OCI-LY1 (cell line): ENCODE measurements at regions not wholly inside any gene's neighbourhood (a gene's known extent, or its start where the extent isn't known, plus 50 kb on each side); places are given as distances from the start of the nearest gene placed in this dataset.

ENCODE experiments used
- H2AFZ ChIP-seq: fragments of 200-600 bp; sonication (generic), shearing (Covaris generic); 2 replicates; pipeline ENCODE4 v1.6.0; 2014; ENCODE audit warnings: antibody characterized with exemption, mild to moderate bottlenecking, low read length
- H3F3A ChIP-seq: fragments of 200-600 bp; sonication (generic), shearing (Covaris generic); 2 replicates; pipeline ENCODE4 v1.6.0; 2014; ENCODE audit warnings: mild to moderate bottlenecking, antibody characterized with exemption, low read length, moderate library complexity; ENCODE audit not compliant: insufficient read depth
- H3K27ac ChIP-seq: fragments of 200-600 bp; sonication (generic); 2 replicates; pipeline ENCODE4 v1.5.1; 2014; ENCODE audit warnings: low read length, mixed run types, mild to moderate bottlenecking, low read depth; ENCODE audit not compliant: poor library complexity, severe bottlenecking
- H3K27me3 ChIP-seq: fragments of 200-600 bp; sonication (generic); 2 replicates; pipeline ENCODE4 v1.6.0; 2014; ENCODE audit warnings: antibody characterized with exemption, mild to moderate bottlenecking, low read length, moderate library complexity; ENCODE audit not compliant: insufficient read depth
- H3K36me3 ChIP-seq: fragments of 200-600 bp; sonication (generic); 2 replicates; pipeline ENCODE4 v1.6.1; 2014; ENCODE audit warnings: mild to moderate bottlenecking, antibody characterized with exemption, low read length, moderate library complexity, mixed read lengths; ENCODE audit not compliant: insufficient read depth
- H3K4me1 ChIP-seq: fragments of 200-600 bp; sonication (generic); 2 replicates; pipeline ENCODE4 v1.5.1; 2014; ENCODE audit warnings: mild to moderate bottlenecking, low read length, moderate library complexity; ENCODE audit not compliant: insufficient read depth, severe bottlenecking
- H3K4me2 ChIP-seq: fragments of 200-600 bp; sonication (generic), shearing (Covaris generic); 2 replicates; pipeline ENCODE4 v1.6.1; 2014; ENCODE audit warnings: low read length
- H3K4me3 ChIP-seq: fragments of 200-600 bp; sonication (generic); 2 replicates; pipeline ENCODE4 v1.5.1; 2014; ENCODE audit warnings: low read length, low read depth, mild to moderate bottlenecking, mixed read lengths; ENCODE audit not compliant: poor library complexity, severe bottlenecking
- H3K79me2 ChIP-seq: fragments of 200-600 bp; shearing (Covaris generic); 2 replicates; pipeline ENCODE4 v1.6.1; 2016; ENCODE audit warnings: mixed run types, low read length, mixed read lengths; ENCODE audit not compliant: insufficient read depth
- H3K9ac ChIP-seq: fragments of 200-600 bp; sonication (generic), shearing (Covaris generic); 2 replicates; pipeline ENCODE4 v1.6.1; 2014; ENCODE audit warnings: mild to moderate bottlenecking, low read length, mixed read lengths
- H3K9me2 ChIP-seq: fragments of 200-600 bp; sonication (generic), shearing (Covaris generic); 2 replicates; pipeline ENCODE4 v1.6.1; 2014; ENCODE audit warnings: low read depth, mild to moderate bottlenecking, low read length, mixed read lengths
- H3K9me3 ChIP-seq: fragments of 200-600 bp; shearing (Covaris generic); 2 replicates; pipeline ENCODE4 v1.6.1; 2014; ENCODE audit warnings: low read length, mixed read lengths
- H4K20me1 ChIP-seq: fragments of 200-600 bp; sonication (generic), shearing (Covaris generic); 2 replicates; pipeline ENCODE4 v1.6.0; 2016; ENCODE audit warnings: mild to moderate bottlenecking, low read length; ENCODE audit not compliant: insufficient read depth
- CTCF ChIP-seq: fragments of 200-600 bp; sonication (generic), shearing (Covaris generic); IDR thresholded peaks from 2 replicates; pipeline ENCODE4 v1.5.1; 2017; ENCODE audit warnings: mild to moderate bottlenecking, antibody characterized with exemption, low read length, moderate library complexity, mixed read lengths
- EZH2 ChIP-seq: fragments of 200-600 bp; sonication (generic), shearing (Covaris generic); IDR thresholded peaks from 2 replicates; pipeline ENCODE4 v1.8.0; 2017; ENCODE audit warnings: borderline replicate concordance, mixed run types, mild to moderate bottlenecking, antibody characterized with exemption, low read length, moderate library complexity, mixed read lengths

GRCh38 chr13:90414691-90415596, 932.5 kb upstream of the MIR17HG start:
- H3K4me3 ChIP-seq, result no peak overlapping the region
- H3K27me3 ChIP-seq, result no peaks in the 10 kb centered on the region
- no peak overlapping the region for H3K27ac ChIP-seq
- no peak for TF ChIP-seq CTCF
- TF ChIP-seq EZH2, result no peak
- no peak overlapping the region for H2AFZ ChIP-seq
- no peak overlapping the region for H3K9ac ChIP-seq
- no peaks in the 10 kb centered on the region for H3F3A ChIP-seq
- H3K9me2 ChIP-seq, result no peaks in the 10 kb centered on the region
- H3K4me2 ChIP-seq, result no peak overlapping the region
- H3K4me1 ChIP-seq, result no peaks in the 10 kb centered on the region
- no peaks in the 10 kb centered on the region for H3K9me3 ChIP-seq
- no peaks in the 10 kb centered on the region for H3K79me2 ChIP-seq
- no peaks in the 10 kb centered on the region for H4K20me1 ChIP-seq
- no peaks in the 10 kb centered on the region for H3K36me3 ChIP-seq

- Histone ChIP-seq H3K27ac (no peak overlapping the region), H3K4me2 (no peak overlapping the region), H3K9me3 (no peaks in the 10 kb centered on the region), H4K20me1 (no peaks in the 10 kb centered on the region), H3K27me3 (no peaks in the 10 kb centered on the region), H3K9ac (no peak overlapping the region), H2AFZ (no peak overlapping the region), H3F3A (no peaks in the 10 kb centered on the region), H3K79me2 (no peaks in the 10 kb centered on the region), H3K36me3 (no peaks in the 10 kb centered on the region), H3K4me1 (no peaks in the 10 kb centered on the region), H3K4me3 (no peak overlapping the region), H3K9me2 (no peaks in the 10 kb centered on the region)
- TF ChIP-seq CTCF (no peak), EZH2 (no peak)
Observed at GRCh38 chr13:90415902-90416301, 931.6 kb upstream of the MIR17HG start.

GRCh38 chr13:90416519-90416918, 931.0 kb upstream of the MIR17HG start:
- no peak overlapping the region for H3K9ac ChIP-seq
- no peaks in the 10 kb centered on the region for H3K79me2 ChIP-seq
- H3K4me1 ChIP-seq, result no peaks in the 10 kb centered on the region
- H3K27ac ChIP-seq, result no peak overlapping the region
- no peaks in the 10 kb centered on the region for H3K36me3 ChIP-seq
- H4K20me1 ChIP-seq, result no peaks in the 10 kb centered on the region
- no peaks in the 10 kb centered on the region for H3F3A ChIP-seq
- no peak overlapping the region for H2AFZ ChIP-seq
- TF ChIP-seq EZH2, result no peak
- no peak for TF ChIP-seq CTCF
- H3K27me3 ChIP-seq, result no peaks in the 10 kb centered on the region
- no peak overlapping the region for H3K4me3 ChIP-seq
- no peaks in the 10 kb centered on the region for H3K9me3 ChIP-seq
- no peaks in the 10 kb centered on the region for H3K9me2 ChIP-seq
- no peak overlapping the region for H3K4me2 ChIP-seq
